CD4-positive, alpha-beta T cell treated with Interleukin-21 for 1 hour (primary cell): ENCODE measurements at regions not wholly inside any gene's neighbourhood (a gene's known extent, or its start where the extent isn't known, plus 50 kb on each side); places are given as distances from the start of the nearest gene placed in this dataset.

ENCODE experiments used
- DNase-seq: peaks from one replicate; pipeline ENCODE4 v3.0.0-alpha.2; 2020

DNA sequence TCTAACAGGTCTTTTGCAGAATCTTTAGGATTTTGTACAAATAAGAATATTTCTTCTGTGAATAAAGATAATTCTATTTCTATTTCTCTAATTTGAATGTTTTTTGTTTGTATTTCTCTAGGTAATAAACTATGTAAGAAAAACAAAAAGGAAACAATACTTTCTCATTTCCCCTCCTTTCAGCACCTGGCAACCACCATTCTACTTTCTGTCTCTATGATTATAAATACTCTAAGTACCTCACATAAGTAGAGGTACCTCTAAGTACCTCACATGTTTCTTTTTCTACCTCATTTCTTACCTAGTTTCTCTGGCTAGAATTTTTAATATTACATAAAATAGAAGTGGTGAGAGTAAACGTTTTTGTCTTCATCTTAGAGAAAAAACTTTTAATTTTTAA, 550.0 kb downstream of the EPHA5 start:
- no peak for DNase-seq

DNA sequence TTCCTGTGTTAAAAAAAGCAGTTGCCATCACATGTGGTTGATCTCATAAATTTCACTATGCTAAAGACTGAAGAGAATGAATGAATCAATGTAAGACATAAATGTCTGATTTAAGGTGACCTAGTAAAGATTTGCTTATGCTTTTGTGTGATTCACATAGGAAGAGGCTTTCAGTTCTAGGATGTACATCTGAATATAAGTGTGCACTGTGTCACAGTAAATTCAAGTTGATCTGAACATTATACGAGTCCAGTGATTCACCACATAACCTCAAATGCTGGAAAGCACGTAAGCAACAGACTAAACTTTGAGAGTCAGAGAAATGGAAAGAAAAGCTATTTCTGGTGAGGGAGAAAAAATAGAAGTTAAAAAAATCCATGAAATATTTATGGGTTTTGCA, 567.9 kb downstream of the EPHA5 start:
- DNase-seq: no peak

DNA sequence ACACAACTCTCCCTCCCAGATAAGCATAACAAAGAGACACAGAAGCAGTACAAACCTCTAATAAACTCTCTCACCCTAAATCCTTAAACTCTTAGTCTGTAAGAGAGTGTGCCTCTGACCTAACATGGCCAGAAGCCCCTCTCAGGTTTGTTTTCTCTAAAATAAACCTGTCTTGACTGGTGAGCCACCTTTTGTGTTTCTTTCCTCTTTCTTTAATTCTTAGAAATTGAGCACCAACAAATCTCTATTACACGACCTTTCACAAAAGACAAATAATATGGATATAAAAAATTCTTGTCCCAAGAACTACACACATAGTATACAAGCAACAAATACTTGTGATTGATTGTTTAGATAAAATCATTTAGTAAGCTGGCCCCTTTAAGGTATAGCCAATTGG, 573.7 kb downstream of the EPHA5 start:
- no peak for DNase-seq

DNA sequence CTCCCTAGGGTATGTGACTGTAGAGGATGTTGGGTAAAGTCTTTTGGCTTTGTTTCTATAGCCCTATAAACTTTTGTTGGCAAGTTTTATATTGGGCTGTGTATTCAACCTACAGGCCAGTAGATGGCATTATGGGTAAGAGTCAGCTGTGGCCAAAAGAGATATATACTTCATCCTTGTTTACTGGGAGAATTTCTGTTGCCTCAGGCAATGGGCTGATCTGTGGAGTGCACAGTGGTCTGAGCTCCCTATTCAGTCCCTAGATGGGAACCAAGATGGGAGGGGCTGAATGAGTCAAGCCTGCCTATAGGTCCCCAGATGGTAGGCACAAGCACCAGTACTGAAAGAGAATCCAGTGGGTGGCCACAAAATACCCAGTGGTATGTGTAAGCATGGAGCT, 580.6 kb downstream of the EPHA5 start:
- DNase-seq: no peak

DNA sequence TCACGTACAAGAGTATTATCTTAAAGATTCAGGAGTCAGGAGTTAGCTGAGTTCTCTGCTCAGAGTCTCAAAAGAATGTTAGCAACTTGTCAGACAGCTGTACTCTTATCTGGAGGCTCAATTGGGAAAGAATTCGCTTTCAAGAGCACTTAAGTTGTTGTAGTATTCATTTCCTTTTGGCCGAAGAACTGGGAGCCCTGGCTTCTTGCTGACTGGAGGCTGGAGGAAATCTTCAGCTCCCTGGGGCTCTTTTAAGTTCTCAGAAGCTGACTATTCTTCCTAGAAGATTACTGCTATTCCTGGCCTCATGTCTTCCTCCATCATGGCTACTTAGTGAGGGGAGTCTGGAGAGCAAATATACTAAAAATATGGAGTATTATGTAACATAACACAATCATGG, 587.2 kb downstream of the EPHA5 start:
- DNase-seq: no peak

DNA sequence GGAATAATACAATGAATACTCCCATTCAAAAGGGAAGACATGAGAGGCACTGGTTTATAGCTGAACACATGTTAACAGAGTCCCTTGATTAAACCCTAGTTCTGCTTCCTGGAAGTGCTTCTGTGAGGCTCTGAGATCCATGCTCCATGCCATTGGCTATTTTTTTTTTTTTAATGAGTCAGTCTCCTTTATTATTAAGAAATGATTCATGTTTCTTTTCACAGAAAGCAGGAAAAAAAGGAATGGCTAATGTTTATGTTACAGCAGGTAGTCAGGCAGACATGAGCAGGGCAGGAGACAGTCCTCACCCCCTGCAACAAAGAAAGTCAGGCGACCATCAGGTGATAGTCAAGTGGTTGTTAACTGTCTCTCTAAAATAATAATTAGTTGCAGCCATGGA, 598.7 kb downstream of the EPHA5 start:
- DNase-seq: no peak

DNA sequence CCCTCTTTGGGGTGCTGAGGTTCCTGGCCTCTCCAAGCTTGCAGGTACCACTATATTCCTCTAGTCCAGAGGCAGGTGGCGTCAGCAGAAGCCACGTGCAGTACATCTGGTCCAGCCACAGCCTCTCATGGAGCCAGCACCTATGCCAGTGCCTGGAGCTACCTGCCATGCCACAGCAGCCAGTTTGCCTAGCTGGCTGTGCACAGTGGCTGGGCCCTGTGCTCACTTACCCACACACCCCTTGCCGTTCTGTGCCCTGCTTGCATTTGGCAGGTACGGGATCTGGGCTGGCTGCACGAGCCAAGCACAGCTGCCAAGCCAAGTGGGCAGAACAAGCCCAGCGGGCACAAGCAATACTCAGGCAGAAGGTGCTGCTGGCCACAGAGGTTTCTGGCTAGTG, 601.1 kb downstream of the EPHA5 start:
- DNase-seq: no peak

DNA sequence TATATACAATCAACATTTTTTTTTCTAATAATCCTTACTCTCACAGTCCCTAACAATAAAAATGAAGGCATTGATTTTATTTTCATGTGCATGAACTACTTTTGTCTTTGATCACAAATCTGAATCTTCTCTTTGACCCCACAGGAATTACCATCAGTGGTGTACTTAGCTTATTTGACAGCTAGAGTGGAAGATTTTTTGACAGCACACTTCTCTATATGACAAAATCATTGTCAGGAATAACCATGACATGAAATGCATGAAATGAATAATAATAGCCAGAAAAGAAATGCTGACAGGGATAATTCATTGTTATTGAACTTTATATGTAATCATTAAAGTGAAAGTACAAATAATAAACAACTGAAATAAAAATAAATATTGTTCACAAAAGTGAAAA, 604.2 kb downstream of the EPHA5 start:
- no peak for DNase-seq

DNA sequence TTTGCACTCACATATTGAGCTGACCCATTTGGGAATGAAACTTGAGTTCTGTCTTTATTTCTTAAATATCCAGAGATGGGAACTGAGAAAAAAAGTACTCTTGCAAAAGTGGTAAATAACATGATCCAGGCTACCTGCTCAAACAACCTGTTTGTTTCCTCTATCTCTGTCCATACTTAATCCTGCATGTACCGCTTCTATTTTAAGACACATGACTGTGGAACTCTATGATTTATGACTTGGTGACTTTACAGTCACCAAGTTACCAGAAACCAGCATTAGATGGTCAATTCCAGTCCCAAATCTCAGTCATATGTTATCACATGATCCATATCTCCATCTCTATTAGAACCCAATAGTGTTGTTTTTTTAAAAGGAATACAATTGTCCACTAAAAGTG, 606.7 kb downstream of the EPHA5 start:
- DNase-seq: no peak

DNA sequence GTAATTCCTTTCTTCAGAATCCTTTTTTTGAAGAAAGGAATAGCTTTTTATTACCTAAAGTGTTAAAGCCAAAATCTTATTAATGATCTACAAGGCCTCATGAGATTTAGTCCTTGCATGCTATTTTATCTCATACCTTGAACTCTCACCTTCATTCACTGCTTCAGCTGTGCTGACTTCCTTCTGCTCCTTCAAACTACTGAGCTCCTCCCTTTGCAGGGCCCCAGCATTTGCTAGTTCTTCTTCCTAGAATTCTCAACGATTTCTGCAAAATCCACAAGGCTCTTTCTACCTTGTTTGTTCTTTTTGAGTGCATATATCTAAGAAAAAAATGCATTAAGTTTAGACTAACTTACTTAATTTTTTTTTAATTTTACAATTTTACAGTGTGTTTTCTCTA, 619.5 kb downstream of the EPHA5 start:
- DNase-seq: no peak

DNA sequence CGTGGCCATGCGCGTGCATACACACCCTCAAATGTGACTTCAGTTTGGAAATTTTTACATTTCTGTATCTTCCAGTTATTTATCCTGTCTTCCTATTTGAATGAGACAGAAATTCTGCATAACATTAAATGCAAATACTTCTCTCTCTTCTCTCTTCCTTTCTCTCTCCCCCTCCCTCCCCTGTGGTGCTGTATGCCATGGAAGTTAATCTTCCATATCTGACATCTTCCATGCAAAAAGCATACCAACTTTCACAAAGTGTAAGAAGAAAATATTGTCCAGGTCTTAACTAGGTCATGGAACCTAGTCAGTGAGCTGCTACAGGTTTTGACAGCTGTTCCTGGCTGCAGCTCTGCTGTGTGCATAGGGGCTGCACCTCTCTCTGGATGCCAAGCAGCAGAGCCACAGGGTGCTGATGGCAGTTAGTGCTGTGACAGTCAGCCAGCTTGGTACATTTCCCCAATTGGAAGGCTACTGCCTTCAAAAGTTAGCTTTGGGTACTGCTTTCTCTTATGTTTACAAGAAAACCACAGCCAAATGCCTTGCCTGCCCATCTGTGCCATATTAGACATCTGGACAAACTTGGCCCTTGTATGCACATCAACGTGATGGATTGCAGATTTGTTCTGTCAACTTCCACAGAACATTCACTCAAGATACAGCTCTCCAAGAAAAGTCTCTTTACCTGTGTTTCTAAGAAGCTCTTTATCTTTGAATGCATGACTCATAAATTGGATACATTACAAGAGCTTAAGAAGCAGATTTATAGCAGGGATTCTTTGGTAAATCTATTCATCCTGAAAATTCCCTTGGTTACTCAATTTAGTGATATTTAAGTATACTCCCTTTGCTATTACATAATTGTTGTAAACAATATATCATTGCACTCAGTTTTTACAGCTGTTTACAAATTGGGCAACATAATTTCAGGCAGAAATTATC, 623.8 kb downstream of the EPHA5 start:
- DNase-seq: no peak

DNA sequence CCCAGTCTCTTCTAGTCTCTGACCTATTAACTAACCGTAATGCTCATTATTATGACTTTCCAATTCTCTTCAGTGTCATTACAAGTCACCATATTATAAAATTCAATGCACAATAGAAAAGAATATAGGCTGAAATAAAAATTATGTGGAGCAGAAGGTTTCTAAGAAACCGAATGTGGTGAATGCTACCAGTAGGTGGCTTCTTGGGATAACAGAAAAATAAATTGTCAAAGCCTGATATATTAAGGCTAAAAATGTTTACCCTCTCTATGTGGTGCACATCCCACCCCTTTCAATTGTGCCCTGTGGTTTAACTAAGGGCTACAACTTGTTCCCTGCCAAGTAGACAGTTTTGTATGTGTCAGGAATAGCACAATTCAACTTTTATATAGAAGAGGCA, 624.6 kb upstream of the TECRL start:
- DNase-seq: no peak

DNA sequence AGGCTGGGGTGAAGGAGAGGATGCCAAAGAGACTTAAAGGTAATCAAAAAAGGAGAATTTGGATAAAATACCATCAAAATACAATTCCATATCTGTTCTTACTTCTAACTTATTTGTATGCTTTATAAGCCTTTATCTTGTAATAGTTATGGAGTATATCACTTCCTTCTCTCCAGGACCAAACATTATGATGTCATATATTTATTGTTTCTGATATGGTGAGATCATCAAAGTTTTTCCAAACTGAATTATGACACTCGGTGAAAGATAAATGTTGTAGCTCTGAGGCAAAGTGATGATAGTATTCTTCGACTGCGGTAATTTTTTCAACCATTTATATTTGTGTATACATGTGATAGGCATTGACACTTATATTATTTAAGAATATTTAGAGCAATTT, 619.3 kb upstream of the TECRL start:
- no peak for DNase-seq

DNA sequence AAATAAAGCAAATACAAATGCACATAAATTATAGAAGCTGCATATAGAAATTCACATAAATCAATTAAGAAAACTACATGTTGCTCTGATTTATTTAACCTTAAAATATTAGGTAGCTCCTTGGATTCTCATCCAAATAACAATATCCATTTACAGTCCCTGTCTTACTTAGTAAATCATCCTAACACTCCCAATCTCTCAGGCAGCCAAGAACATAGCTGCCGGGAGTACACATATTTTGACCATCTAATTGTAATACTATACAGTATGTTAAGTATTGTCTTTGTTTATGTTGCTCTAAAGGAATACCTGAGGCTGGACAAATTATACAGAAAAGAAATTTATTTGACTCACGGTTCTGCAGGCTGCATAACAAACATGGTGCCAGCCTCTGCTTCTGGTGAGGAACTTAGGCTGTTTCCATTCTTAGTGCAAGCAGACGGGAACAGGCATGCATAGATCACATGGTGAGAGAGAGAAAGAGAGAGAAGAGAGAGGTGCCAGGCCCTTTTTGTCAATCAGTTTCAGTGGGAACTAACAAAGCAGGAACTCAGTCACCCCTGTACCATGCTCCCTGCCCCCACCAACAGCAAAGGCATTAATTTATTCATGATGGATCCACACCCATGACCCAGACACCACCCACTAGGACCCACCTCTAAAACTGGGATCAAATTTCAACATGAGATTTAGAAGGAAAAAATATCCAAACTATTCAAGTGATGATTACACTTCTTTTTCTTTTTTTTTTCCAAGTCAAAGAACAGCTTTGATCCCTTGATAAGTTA, 614.8 kb upstream of the TECRL start:
- no peak for DNase-seq

DNA sequence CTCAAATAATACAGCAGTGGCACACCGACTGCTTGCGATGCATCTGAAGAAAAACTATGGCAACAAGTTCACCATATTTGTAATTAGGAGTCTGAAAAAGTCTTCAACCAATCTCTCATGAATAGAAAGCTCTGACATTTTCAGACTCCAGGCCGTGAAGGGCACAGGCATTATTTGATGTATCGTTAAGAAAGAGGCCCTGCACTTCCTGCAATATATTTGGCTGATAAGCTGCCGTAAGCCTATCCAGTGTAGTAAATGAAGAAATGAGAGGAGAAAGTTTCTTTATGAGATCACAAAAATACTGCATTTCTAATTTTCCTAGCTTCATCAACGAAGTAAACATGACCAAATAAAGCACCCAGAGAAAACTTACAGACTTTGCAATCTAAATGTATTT, 613.8 kb upstream of the TECRL start:
- DNase-seq: no peak

DNA sequence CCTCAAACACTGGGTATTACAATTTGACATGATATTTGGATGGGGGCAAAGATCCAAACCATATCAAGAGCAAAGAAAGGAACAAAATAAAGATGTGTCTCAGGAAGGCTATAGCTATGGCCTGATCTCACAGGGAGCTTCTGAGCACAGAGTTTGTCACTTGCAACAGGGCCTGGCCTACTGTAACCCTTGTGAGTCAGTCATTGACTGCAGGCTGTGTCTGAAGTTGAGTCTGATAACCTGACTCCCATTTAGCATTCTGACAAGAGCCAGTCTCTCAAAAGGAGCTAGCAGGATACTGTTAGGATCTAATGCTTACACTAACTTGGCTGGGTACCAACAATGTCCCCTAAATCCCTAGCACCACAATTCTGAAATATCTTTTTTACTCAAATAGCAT, 612.5 kb upstream of the TECRL start:
- DNase-seq: no peak

DNA sequence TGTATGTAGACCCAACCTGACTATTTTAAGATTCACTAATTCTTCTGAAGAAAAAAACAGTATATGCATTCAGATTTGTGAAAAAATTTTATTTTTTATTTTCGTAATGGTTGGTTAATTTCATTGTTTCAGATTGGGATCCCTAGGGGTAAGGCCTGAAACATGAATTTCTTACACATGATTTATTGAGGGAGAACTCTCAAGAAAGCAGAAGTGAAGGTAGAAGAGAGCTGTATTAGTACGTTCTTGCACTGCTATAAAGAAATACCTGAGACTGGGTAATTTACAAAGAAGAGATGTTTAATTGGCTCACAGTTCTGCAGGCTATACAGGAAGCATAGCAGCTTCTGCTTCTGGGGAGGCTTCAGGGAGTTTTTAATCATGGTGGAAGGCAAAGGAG, 611.9 kb upstream of the TECRL start:
- no peak for DNase-seq

DNA sequence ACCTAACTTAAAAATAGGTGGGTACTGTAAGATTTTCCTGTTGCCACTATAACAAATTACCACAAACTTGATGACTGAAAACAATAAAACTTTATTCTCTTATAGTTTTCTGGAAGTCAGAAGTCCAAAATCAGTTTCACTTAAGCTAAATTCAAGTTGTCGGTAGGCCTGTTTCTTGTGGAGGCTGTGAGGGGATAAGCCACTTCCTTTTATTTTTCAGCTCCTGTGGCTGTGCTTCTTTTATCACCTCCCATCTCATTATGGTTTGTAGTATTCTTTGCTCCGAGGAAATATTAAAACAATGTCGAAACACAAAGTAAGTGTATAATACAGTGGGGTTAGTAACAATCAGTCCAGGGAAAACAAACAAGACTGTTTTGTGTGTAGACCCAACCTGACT, 610.5 kb upstream of the TECRL start:
- DNase-seq: no peak

DNA sequence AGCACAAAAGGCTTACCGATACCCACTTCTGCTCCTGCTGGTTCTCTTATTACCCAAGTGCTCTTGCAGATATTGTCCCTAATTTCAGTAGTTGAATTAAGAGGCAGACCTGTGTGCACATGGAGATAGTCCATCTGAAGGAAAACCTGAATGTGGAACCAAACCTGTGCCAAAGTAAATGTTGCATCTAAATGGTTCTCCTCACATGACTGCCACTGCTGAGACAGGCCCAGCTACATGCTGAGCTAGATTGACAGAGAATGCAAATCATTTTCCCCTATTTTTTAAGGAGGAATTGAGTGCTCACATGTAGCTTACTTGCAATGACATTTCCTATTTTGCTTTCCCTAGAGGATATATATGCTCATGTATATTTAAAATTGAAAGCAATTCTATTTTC, 609.1 kb upstream of the TECRL start:
- no peak for DNase-seq

DNA sequence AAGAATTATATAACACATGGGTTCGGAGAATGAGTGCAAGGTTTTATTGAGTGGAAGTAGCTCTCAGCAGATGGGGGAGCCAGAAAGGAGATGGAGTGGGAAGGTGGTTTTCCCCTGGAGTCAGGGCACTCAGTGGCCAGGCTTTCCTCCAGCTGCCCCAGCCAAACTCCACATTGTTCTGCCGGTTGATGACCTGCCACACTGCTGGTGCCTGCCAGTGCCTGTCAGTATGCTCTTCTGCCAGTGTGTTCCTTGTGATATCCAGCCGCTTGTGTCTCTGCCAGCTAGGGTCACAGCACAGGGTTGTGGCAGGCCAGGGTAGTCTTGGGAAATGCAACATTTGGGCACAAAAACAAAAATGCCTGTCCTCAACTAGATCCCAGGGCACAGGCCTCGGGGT, 604.8 kb upstream of the TECRL start:
- DNase-seq: no peak

DNA sequence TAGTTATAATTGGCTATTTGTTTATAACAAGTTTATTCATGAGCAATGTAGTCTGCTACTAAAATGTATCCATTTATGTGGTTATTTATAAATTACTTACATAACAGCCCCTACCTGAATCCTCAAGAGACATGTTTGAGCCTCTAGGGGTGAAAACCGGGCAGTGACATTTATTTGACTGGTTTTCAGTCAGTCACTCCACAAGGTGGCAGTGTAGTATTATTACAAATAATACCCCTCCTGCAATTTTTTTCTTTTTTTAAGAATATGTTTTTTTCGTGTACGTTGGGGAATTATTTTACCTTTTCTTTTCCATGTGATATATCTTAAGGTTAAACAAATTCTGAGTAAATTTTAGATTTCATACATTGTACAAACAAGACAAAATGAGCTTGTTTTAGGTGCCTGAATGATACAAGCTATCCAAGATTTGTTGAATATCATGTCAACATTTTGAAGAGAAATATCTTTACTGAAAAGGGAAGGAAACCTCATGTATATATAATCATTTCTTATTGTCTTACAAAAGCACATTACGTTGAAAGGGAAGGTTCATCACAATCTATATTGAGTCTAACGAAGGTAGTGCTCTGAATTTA, 598.7 kb upstream of the TECRL start:
- DNase-seq: no peak

DNA sequence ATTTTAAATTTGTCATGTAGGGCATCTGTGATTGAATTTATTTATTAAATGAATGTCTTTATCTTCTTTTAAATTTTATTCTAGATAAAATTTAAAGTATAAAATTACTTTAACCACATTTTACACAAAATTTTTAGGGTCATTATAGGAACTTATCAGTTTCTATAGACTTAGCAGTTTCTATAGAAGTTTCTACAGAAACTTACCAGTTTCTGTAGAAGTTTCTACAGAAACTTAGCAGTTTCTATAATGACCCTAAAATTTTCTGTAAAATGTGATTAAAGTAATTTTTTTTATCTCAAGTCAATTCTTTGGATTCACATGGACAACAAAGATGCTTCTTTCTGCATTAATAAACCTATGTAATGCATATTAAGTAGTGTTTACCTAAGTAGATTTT, 565.9 kb upstream of the TECRL start:
- DNase-seq: no peak

DNA sequence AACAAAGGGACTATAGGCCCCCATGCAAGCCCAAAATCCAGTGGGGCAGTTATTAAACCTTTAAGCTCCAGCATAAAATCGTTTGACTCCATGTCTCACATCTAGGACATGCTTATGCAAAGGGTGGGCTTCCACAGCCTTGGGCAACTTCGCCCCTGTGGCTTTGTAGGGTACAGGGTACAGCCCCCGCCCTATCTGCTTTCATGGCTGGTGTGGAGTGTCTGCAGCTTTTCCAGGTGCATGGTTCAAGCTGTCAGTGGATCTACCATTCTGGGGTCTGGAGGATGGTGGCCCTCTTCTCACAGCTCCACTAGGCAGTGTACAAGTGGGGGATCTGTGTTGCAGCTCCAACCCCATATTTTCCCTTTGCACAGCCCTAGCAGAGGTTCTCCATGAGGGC, 559.8 kb upstream of the TECRL start:
- DNase-seq: no peak

DNA sequence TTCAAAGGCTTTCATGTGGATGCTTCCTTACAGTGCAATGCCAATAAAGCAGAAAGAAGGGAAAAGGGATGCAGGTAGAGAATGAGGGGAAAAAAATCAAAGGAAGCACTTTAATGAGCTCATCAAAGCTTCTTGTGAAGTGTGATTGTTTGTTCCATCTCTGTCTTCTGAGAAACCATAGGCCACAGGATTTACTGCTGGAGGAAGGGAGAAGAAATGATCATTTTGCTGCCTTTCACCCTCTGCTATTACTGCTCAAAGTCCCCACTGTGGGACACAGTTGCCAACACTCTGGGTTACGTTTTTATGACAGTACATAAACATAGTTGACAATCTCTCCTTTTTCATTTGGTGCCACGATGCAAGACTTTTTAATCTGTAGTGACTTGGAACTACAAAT, 558.0 kb upstream of the TECRL start:
- no peak for DNase-seq
